Esophagus squamous epithelium (tissue), 5 donors: ENCODE measurements at regions not wholly inside any gene's neighbourhood (a gene's known extent, or its start where the extent isn't known, plus 50 kb on each side); places are given as distances from the start of the nearest gene placed in this dataset.

Source experiments
- DNase-seq: peaks from one replicate; lab custom pipeline; 2025; lab: John Stamatoyannopoulos, UW
- H3K27ac ChIP-seq, 4 donors: fragments of 200-600 bp; sonication (generic); one replicate each; pipeline ENCODE4 v1.5.1; 2016 to 2019; ENCODE audit warnings: mild to moderate bottlenecking in 1 of 4
- H3K27me3 ChIP-seq, 4 donors: fragments of 200-600 bp; sonication (generic); 1 replicate in 3 of 4; 2 replicates in 1 of 4; pipeline versions ENCODE4 v1.5.1 to v1.6.0; 2017 to 2021; ENCODE audit warnings: antibody characterized with exemption in 1 of 4
- H3K36me3 ChIP-seq, 3 donors: fragments of 200-600 bp; sonication (generic); one replicate each; pipeline ENCODE4 v1.5.1; 2016 to 2019
- H3K4me1 ChIP-seq, 3 donors: fragments of 200-600 bp; sonication (generic); one replicate each; pipeline ENCODE4 v1.5.1; 2017 to 2019
- H3K4me3 ChIP-seq, 4 donors: fragments of 200-600 bp; sonication (generic); 1 replicate in 3 of 4; 2 replicates in 1 of 4; pipeline ENCODE4 v1.5.1; 2016 to 2019; ENCODE audit warnings: mild to moderate bottlenecking in 2 of 4, moderate library complexity in 1 of 4
- H3K9me3 ChIP-seq, 3 donors: fragments of 200-600 bp; sonication (generic); one replicate each; pipeline ENCODE4 v1.5.1; 2016 to 2019
- POLR2A ChIP-seq, 4 donors: fragments of 450-650 bp; IDR thresholded peaks; one replicate each; pipeline ENCODE4 v1.6.1; 2017; ENCODE audit warnings: antibody characterized with exemption in 4 of 4, mild to moderate bottlenecking in 4 of 4, moderate library complexity in 3 of 4
- WGBS, 2 donors: methylation state at CpG; one replicate each; pipeline ENCODE4 v1.1.5; 2018; 5-methylcytosine and 5-hydroxymethylcytosine counted together
- intact Hi-C: fragments of 100-400 bp; cut with DNase I; formaldehyde crosslinking; loops from one replicate; pipeline ENCODE4 v1.15.0; 2022
- TF ChIP-seq, protein P1 (sequence below), 6 experiments: fragments of 450-650 bp in 4 of 6; fragments of 200-600 bp in 2 of 6; sonication (generic) in 2 of 6; IDR thresholded peaks; one replicate each; pipeline ENCODE4 v1.5.1; 2016 to 2019; ENCODE audit warnings: antibody characterized with exemption in 6 of 6, mild to moderate bottlenecking in 4 of 6, moderate library complexity in 4 of 6
- donor health status: DM: yes; HTN: yes; CAD: no.

DNA sequence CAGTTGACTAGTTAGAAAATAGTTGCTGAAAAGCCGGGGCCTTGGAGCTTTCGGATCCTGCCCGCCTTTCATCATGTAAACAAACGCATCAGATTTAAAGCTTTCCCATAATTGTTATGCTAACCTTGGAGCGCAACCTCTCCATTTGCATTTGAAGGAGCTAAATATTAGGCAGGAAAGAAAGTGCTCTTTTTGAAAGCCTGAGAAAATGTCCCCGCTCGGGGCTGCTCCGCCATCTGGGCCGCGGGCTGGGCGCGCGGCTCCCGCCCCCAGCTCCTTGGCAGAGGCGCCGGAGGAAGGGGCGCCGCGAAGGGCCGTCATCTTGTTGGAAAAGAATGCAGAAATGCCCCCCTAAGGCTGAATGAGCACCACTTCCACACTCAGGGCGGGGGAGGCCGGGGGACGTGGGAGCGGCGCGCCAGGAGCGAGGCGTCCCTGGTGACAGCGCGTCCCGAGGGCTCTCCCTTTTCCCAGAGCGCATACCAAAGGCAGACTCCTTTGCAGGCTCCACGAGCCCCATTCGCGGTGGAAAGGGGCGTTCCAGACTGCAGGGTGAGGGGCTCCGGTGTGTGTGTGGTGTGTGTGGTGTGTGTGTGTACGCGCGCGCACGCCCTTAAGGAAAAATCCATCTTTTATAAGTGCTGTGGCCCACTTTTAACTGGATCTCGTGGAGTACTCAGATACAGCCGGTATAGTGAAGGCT lies 145.6 kb upstream of the ID4 start:
- H3K36me3 ChIP-seq, result no peaks in the 10 kb centered on the region
- intact Hi-C loops, result no loop called here
- peaks cover 0 to 17% (median 0%) of the 10 kb centered on the region in 3 donors for H3K4me1 ChIP-seq
- peak overlapping the region in 3 of 4 donors; percentile 14 to 50 (median 14) for H3K27ac ChIP-seq
- no peak for DNase-seq
- H3K27me3 ChIP-seq, result peaks cover 0 to 22% (median 0%) of the 10 kb centered on the region in 4 donors
- TF ChIP-seq, protein P1, sequence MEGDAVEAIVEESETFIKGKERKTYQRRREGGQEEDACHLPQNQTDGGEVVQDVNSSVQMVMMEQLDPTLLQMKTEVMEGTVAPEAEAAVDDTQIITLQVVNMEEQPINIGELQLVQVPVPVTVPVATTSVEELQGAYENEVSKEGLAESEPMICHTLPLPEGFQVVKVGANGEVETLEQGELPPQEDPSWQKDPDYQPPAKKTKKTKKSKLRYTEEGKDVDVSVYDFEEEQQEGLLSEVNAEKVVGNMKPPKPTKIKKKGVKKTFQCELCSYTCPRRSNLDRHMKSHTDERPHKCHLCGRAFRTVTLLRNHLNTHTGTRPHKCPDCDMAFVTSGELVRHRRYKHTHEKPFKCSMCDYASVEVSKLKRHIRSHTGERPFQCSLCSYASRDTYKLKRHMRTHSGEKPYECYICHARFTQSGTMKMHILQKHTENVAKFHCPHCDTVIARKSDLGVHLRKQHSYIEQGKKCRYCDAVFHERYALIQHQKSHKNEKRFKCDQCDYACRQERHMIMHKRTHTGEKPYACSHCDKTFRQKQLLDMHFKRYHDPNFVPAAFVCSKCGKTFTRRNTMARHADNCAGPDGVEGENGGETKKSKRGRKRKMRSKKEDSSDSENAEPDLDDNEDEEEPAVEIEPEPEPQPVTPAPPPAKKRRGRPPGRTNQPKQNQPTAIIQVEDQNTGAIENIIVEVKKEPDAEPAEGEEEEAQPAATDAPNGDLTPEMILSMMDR (IDR thresholded peaks at IDR 0.05), result no peak
- peak overlapping the region; percentile 17 to 66 (median 44) for H3K4me3 ChIP-seq
- no peaks in the 10 kb centered on the region for H3K9me3 ChIP-seq
- WGBS, 2 donors, result 25 to 30% methylated on average over 23 to 26 of the region's 44 CpGs

DNA sequence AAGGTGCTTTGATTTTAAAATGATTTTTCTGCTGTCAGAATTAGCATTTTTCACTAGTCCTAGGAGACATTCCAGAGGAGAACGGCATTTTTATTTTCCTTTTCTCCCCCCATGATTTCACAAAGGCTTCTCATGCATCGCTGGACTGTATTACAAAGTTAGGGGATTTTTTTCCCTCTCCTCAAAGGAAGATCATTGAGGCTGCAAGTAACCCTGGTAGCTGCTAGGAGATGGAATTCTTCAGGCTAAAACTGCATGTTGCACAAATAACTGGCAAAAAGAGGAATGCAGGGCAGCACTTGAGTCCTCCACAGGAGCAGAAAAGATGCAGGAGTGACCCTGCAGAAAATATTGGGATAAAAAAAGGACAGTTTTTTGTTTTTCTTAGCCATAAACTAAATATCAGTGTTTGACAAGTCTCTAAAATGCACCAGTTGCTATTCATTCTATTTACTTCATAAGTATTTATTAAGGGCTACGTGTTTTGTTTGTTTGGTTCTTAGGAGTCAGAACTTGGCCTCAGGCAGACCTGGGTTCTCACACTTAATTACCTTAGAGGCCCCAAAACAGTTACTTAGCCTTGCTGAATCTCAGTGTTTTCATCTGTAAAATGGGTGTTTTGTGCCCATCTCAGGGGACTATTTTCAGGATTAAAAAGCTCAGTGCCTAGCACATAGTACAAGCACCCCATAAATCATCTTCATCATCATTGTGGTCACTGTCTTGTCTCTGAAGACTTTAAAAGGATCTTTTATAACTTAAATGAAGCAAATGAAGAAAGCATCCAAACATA lies 144.5 kb upstream of the ID4 start:
- no peak for DNase-seq
- Histone ChIP-seq H3K27ac (no peak overlapping the region), H3K9me3 (no peaks in the 10 kb centered on the region), H3K4me1 (peaks cover 0 to 17% (median 0%) of the 10 kb centered on the region in 3 donors), H3K4me3 (no peak overlapping the region), H3K36me3 (no peaks in the 10 kb centered on the region), H3K27me3 (peaks cover 0 to 22% (median 0%) of the 10 kb centered on the region in 4 donors)
- 51 to 56% methylated on average over 3 of the region's 3 CpGs for WGBS, 2 donors
- intact Hi-C loops, result no loop called here
- TF ChIP-seq POLR2A (IDR thresholded peaks at IDR 0.05), result no peak
- TF ChIP-seq, protein P1 (IDR thresholded peaks at IDR 0.05), result no peak

DNA sequence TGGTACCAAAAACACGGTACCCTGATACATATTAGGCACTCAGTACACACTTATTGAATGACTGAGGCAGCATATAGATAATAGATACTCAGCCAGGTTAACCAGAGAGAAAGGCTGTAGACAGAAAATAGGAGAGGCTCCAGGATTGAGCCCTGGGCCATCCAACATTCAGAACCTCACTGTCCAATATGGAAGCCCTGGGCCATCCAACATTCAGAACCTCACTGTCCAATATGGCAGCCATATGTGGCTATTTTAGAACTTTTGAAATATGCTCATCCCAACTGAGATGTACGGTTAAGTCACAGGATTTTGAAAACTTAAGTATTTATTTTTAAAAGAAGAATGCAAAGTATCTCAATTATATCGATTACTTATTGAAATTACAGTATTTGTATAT lies 142.5 kb upstream of the ID4 start:
- Histone ChIP-seq H3K27ac (no peak overlapping the region), H3K27me3 (peaks cover 0 to 22% (median 0%) of the 10 kb centered on the region in 4 donors), H3K36me3 (no peaks in the 10 kb centered on the region), H3K4me3 (no peak overlapping the region), H3K4me1 (peaks cover 0 to 17% (median 0%) of the 10 kb centered on the region in 3 donors), H3K9me3 (no peaks in the 10 kb centered on the region)
- WGBS, 2 donors, result 83 to 86% methylated on average over 3 of the region's 3 CpGs
- TF ChIP-seq POLR2A (IDR thresholded peaks at IDR 0.05), result no peak
- TF ChIP-seq, protein P1 (IDR thresholded peaks at IDR 0.05), result no peak
- DNase-seq, result no peak
- intact Hi-C loops, result no loop called here

DNA sequence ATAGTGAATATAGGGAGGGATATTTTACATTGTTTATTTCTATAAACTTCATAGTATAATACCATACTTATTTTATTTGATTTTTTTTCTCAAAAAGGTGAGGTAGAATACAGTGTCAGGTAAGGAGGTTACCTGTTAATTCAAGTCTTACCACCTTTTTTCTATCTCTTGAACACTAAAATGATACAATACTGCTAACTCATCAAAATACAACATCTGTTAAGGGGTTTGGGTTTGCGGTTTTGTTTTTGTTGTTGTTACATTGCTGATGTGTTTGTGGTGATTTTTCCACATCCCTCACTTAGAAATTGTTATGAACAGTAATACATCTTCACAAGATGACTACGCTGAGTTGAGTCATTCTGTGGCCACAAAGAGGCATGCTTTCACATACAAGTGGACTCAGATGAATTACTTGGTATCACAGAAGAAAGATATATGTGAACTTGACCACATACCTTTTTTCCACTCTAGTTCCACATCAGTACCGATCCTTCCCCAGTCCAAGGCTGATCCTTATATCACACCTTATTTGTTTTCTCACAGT lies 139.4 kb upstream of the ID4 start:
- H3K4me3 ChIP-seq, result no peak overlapping the region
- WGBS, 2 donors, result 36 to 84% methylated on average over 3 of the region's 3 CpGs
- no peak for DNase-seq
- TF ChIP-seq, protein P1 (IDR thresholded peaks at IDR 0.05), result no peak
- no peak for TF ChIP-seq POLR2A (IDR thresholded peaks at IDR 0.05)
- no peak overlapping the region for H3K27ac ChIP-seq
- intact Hi-C loops, result no loop called here
- no peaks in the 10 kb centered on the region for H3K4me1 ChIP-seq
- H3K9me3 ChIP-seq, result no peaks in the 10 kb centered on the region
- no peaks in the 10 kb centered on the region for H3K27me3 ChIP-seq
- H3K36me3 ChIP-seq, result no peaks in the 10 kb centered on the region

DNA sequence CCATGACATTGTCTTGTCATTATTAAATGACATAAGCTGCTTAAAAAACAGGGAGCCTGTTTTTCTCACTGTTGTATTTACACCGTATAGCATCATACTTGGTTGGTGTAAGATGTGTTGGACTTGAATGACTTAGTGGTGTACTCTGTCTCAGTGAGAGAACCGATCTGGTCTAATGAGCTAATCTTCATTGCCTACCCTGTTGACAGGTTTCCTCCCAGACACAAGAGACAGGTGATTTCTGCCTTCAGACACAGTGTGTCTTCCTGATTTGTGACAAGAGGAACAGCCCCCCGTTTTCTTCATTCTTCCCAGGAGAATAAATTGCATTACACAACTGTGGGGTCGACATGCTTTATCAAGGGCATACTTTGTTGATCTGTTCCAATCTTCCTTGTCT lies 137.2 kb upstream of the ID4 start:
- Histone ChIP-seq H3K4me1 (no peaks in the 10 kb centered on the region), H3K27ac (no peak overlapping the region), H3K36me3 (no peaks in the 10 kb centered on the region), H3K4me3 (no peak overlapping the region), H3K9me3 (no peaks in the 10 kb centered on the region), H3K27me3 (no peaks in the 10 kb centered on the region)
- intact Hi-C loops, result no loop called here
- 51 to 85% methylated on average over 4 of the region's 4 CpGs for WGBS, 2 donors
- no peak for TF ChIP-seq POLR2A (IDR thresholded peaks at IDR 0.05)
- TF ChIP-seq, protein P1 (IDR thresholded peaks at IDR 0.05), result no peak
- no peak for DNase-seq
